Glomerular visceral epithelial cell (primary cell): ENCODE measurements at regions not wholly inside any gene's neighbourhood (a gene's known extent, or its start where the extent isn't known, plus 50 kb on each side); places are given as distances from the start of the nearest gene placed in this dataset.

ENCODE experiments used
- DNase-seq: peaks from one replicate; pipeline ENCODE4 v3.0.0-alpha.2; 2016; ENCODE audit errors: extremely low spot score

DNA sequence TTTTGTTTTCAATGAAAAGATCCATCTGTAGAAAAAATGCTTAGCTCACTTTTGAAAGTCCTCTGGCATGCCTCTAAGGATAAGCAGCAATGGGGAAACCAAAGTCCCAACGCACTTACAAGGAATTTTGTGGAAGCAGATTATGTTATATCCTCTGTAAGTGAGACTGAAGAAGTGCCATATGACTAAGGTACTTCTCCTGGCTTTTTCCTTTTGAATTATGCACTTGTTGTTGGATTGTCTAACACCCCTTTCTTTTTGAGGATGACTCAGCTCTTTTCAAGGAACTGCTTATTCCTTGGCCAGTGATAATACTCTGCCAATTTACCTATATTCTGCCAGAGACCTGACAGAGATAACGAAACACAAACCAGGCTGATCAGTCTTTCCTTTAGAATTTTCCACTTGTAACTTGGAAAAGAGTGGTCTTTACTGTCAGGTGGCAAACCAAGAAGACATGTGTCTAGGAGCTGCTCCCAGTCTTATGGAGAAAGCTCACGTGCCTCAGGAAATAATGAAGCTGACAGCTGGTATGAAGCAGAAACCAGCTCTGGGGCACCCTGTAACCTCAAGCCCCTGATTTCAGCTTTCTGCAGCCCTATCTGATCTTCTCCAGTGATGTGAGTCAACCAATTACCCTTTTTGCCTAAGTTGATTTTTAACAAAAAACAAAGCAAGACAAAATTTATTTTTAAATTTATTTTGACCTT, 290.8 kb upstream of the FBXL7 start:
- no peak for DNase-seq

DNA sequence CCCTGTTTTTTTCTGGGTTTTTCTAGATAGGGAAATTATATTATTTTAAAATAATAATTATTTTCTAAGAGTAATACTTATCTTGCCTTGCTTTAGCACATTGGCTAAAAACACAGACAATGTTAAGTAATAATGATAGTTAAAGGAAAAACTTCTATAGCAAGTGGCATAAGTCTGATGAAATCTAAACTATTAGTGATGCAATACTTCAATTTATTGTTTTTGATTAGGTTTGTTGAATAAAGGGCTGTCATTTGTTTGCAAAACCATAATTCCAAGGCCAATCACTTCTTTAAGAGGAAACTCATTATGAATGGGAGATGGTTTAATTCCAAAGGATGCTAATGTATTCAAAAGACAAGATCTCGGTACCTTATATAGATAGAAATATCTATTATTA, 293.8 kb upstream of the FBXL7 start:
- no peak for DNase-seq

DNA sequence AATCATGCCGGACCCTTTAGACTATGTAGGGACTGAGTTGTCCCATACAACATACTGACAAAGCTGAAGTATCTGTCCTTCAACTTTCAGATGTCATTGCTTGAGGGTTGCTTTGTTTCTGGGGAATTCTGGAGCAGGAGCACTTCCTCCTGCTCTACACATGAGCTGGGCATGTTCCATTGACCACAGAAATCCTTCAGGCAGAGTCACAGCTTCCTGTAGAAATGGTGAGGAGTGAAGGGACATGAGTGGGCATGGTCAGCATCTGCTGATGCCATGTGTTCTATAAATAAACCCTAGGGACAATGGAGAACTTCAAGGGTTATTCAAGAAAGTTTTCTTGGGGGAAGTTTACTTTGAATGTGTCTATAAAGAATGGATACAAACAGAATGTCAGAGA, 296.6 kb upstream of the FBXL7 start:
- DNase-seq: peak; percentile 13

DNA sequence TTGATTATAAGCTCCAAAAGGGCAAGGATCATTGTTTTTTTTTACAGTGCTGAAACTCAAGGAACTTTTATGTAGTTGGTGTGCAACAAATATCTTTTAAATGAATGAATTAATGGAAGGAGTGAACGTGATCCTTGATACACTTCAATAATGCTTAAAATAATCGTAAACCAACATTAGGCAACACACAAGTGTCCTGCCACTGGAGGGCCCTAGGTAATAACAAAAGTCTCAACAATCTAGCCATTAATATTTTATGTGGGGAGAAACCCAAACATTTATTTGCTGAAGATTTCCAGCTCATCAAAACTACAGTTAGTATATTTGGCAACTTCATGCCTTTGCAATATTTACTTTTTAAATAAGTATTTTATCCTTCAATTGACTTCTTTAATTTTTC, 309.0 kb upstream of the FBXL7 start:
- no peak for DNase-seq

DNA sequence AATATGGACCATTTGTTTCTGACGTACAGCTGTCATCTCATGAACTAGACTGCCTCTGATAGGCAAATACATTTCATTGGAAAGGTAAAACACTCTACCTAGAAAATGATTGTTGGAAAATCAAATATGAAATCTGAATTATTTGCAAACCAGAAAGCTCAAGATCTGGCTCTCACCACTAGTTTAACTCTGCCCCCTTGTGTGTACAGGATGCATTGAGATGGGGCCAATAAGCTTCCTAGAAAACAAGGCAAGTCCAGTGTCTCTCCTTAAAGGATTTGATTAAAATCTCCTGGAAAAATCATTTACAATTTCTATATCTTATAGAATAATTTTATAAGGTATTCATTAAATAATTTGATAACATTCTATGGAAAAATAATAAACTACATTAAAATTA, 311.9 kb upstream of the ANKH start:
- no peak for DNase-seq

DNA sequence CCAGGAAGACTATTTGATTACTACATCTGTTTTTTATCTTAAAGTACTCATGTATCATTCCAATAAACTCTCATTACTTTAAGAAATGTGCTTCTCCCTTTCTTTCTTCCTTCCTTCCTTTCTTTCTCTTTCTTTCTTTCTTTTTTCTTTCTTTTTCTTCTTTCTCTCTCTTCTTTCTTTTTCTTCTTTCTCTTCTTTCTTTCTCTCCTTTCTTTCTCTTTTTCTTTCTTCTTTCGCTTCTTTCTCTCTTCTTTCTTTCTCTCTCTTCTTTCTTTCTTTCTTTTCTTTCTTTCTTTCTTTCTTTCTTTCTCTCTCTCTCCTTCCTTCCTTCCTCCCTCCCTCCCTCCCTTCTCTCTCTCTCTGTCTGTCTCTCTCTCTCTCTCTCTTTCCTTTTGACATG, 298.6 kb upstream of the ANKH start:
- no peak for DNase-seq

DNA sequence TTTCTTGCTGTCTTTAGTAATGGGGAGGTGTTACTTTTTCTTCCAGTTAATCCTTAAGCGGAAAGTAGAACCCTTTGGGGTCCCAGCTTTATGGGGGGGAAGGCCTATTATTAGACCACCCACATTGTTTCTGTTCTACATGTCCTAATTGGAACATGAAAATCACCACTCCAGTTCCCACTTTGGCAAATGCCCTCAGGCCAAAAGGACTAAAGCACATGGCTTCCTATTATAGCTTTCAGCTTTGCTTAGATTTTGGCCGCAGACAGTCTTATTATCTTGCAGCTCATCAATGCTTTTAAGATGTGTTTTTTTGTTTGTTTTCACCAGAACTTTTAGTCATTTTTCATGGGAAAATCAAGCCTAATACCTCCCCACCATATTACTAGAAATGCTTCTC, 296.8 kb upstream of the ANKH start:
- no peak for DNase-seq

DNA sequence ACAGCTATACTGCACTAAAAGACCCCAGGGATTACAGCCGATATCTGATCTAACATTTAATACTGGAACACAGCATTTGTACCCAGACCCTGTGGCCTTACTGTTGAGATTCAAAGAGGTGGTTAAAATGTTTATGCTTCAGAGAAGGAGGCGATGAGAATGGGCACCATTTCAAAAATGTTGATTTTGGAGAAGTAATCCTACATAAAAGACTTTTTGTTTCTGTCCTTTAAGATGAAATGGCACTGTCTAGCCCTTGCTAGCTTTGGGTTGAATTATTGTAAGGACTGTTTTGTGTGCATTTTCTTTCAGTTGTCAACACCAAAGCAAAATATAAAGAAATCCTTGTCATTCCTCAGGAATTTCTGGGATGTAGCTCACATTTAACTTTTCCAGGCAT, 288.5 kb upstream of the ANKH start:
- DNase-seq: no peak

DNA sequence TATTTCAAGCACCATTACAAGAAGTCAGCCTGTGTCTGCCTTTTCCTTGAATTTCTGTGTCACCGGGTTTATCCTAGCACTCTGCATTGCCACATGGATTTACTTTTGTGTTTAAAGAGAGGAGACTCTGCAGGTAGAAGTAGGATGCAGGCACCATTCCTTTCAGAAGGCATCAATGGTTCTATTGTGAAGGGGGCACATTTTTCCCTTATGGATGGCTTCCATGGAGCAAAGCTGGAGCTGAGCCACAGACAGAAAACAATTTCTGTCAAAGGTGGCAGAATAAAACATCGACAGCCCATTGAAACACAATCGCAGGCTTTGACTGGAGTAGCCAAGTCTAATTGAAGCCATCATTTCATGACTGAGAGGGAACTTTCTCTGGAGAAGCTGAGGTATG, 288.0 kb upstream of the ANKH start:
- no peak for DNase-seq

DNA sequence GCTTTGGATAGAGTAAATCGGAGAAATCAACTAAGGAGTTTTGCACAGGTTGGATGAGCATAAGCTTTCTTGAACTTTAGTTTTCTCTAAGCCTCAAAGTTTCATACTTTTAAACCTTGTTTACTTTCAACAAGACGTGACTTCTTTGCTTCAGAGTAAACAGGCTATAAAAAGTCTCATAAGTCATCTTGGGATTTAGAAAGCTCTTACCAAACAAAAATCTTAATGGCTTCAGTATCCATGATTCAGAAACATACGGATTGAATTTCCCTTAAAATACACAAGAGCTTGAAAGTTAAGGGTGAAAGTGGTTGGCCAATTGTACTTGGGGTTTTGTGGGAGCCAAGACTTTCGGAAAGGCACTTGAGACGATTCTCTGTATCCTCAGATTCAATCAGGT, 270.9 kb upstream of the ANKH start:
- no peak for DNase-seq

DNA sequence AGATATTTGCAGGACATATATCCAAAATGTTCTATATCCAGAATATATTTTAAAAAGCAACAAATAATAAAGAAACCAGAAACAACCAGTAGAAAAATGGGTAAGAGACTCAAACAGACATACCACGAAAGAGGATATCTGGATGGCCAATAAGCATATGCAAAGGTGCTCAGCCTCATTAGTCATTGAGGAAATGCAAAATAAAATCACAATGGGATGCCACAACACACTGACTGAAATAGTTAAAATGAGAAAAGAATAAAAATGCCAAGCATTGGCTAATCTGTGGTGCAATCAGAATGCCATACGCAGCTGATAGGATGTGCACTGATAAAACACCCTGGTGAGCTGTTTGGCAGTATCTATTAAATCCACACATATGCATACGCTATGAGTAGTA, 265.8 kb upstream of the ANKH start:
- DNase-seq: no peak

DNA sequence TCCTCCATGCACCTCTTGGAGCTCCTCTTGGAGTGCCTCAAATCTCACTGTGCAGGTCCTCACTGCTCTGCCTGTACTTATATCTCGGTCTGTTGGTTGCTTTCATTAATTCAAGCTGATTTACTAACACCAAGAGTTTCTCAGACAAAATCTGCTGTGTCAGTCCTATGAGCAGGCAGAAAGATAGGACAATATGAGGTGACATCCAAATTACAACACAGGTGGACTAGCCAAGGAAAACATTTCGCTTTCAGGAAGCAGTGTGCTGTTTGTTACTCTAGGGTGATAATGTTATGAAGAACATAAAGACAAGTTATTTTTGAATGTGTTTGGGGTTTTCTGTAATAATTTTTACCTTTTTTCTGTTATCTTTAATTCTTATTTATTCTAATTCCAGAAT, 264.1 kb upstream of the ANKH start:
- no peak for DNase-seq

DNA sequence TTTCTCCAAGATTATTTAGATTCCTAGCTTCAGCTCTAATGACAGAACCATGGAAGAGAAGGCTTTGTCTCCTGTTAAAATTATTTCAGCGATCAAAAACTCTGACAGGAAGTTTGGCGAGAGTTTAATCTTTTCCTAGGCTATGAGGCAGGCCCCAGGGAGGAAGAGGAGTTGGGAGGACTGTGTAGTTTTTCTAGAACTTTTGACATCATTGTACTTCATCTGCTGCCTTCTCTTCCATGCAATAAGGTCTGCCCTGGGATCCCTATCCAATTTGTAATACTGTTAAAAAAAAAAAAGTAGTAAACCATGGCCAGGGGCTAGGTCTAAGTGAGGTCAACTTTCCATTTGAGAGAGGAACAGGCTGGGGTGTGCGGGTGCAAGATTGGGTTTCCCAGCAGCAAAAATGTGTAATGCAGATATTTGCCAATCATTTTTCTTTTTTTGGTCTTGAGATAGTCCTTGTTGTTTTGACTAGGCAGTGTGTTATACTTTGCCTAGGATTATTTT, 261.9 kb upstream of the ANKH start:
- no peak for DNase-seq

DNA sequence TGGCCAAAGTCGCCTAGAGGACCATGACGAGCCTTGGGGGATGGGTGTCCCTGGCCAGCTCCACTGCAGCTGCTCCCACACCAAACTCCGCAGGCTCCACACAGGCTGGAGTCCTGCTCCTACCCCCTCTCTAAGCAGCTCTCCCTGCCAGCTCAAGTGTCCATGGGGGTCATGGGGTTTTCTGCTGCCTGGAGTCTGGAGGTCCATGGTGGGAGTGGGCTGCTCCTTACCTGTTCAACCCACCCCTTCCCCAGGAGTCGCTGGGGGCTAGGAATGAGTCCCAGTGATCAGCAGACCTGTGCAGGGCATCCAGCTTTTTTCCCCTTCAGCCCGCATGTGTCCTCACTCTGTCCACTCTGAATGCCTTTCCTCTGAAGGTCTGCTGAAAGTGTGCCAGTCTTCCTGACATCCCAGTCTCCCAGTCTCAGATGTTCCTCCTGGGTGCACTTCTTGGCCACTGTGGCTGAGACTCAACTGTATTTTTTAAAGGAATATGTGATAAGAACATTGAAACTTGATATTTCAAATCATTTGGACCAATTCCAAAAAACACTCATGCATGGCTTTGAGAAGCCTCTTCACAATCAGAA, 261.3 kb upstream of the ANKH start:
- DNase-seq: no peak

DNA sequence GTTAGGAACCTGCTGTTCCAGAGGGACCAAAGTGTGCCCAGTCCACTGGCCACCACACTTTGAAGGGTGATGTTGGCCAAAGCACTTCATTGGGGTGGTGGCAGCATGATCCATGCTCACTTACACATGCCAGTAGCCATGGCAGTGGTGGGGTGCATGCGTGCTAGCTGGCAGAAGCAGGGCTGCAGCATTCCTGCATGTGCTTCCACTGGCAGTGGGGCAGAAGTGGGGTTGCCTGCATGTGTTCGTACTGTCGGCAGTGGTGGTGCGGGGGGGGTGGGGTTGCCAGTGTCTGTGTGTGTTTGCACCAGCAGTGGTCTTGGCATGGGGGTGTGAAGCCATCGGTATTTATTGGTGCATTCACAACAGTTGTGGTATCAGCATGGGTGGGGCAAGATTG, 260.3 kb upstream of the ANKH start:
- DNase-seq: no peak

DNA sequence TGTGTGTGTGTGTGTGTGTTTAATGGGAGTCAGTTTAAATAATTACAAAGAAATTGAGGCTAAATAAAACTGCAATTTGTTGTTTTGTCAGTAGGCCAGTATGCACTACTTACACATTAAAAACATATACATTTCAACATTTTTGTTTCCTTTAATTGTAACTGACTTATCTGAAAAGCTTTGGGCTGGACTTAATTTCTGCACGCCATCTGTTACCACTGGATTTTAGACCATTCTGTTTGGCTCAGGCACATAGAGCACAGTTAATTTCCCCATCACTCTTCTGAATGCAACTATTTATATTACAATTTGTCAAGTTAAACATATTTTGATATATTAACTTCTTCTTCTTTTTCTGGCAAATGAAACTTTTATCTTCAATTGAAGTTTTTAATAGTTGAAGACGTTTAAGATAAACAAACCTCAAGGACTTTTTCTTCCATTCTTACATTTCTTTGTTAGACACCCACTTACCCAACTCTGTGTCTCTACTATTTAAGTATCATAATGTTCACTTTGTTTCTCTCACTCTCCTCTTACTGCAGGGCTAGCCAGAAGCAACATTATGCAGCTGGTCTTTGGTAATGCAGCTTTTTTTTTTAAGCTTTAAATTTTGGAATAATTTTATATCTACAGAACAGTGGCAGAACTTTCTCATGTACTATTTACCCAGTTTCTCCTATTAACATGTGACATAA, 253.4 kb upstream of the ANKH start:
- DNase-seq: no peak

DNA sequence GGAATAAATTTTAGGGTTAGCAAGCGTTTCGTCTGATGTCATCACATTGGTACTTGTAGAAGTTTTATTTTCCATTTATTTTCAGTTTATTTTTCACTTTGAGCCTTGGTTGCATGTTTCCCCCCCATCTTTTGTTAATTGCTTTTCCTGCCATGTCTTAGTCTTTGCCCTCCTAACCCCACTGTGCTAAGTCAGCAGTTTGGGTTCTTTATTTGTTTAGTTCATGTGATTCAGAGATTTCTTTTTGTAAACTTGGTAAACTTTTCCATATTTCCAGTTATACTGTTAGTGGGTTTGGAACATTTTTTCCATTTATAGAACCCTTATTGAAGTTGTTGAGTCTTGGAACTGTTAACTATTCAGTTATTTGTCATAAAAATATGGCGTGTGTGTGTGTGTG, 252.9 kb upstream of the ANKH start:
- no peak for DNase-seq

DNA sequence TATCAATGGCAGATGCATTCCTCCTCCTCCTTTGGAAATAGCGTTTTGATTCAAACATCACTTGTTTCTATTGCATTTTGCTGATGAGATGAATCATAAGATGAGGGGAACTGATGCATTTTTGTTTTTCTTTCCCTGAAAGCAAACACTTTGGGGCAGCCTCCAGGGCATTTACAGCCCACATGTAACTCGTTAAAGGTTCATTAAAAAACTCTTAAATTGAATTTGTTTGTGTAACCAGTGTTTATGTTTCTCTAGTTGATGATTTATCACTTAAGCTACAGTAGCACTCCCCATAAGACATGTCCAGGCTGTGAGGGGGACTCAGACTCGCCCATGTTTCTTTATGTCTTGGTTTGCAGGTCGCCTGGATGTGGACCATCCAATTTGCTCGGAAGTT, 246.1 kb upstream of the ANKH start:
- DNase-seq: no peak

DNA sequence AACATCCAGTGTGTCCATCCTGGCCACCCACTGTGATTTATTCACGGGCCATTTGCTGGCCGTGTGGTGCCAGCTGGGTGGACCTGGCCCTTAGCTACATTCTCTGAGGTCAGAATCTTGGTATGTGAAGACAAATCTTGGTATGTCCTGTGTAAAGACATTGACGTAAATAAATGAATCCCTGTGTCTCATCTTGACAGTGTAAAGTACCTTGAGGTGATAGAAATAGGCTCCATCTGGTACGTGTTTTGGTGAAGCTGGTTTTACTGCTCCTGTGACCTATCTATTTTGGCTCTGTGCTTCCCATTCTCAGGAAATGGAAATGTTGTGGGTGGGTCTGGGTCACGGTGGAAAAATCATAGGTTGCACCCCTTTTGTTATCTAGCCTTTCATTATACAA, 245.4 kb upstream of the ANKH start:
- DNase-seq: peak; percentile 55

DNA sequence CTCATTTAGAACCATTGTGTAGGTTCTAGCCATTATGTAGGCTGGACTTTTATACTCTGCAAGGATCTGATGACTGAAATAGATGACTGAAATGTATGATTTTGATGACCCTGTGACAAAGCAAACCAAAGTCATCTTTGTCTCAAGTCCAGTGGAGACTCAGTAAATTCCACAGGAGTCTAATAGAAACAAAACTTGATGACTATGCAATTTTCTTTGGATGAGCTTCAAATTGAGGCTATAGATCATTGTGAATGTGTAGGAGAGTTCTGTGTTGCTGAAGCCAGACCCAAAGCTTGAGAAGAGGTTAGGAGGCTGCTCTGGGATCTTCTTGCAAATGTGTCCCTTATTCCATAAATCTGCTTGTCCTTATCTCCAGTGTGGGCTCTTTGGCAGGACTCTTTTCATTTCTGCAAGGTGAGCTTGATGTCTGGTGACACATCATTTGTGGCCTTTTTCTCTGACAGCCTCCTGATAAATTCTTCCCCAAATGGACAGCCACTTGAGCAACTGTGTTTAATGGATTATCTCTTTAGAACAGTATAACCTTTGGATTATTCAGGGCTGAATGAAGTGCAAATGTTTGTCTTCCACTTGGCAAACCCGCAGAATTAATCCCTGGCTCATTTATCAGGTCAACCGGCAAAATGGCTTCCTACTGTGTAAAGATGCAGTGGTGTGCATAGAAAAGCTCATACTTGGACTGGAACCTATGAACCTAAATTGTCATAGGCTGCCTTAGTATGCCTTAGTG, 235.1 kb upstream of the ANKH start:
- no peak for DNase-seq

DNA sequence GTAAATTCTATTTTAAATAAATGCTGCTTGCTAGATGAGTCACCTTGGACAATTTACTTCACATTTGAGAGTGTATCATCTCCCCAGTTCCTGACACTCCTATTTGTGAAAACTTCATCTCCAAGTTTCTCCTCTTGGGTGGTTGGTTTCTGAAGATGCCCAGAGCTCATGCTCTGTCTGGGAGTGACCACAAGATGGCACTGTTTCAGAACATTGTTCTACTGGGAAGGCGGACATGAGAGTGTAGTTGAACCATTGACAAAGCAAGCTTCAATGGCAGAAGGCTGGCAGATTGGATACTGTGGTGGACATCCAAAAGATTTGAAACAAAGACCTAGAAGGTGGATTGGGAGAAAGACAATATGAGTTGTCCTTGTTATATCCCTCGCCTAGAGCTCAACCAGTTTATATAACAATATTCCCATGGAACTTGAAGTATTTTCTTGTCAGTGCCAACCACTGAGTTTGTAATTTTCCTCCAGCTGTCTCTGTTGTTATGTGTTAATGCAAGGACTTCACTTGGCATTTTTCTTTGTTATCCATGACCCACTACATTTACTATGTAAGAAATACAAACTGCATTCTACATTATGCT, 234.3 kb upstream of the ANKH start:
- peak; percentile 58 for DNase-seq

DNA sequence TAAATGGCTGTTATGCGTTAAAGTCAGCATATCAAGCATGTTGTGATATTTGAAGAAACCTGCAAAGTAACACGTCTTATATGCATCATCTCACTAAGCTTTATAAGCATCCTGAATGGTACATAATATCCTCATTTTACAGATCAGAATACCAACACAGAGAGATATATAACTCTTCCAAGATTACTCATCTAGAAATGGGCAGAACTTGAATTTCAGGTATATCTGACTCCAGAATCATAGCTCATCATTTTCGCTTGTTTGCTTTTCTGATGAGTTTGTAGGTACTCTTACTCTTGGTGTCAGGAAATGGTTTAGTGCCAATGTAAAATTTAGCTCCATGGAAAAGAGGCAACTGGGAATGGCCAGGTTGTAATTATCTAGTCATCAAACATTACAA, 232.3 kb upstream of the ANKH start:
- DNase-seq: no peak
